Transverse colon (tissue), 3 donors: ENCODE measurements at regions not wholly inside any gene's neighbourhood (a gene's known extent, or its start where the extent isn't known, plus 50 kb on each side); places are given as distances from the start of the nearest gene placed in this dataset.

ENCODE experiments used
- CTCF ChIP-seq, 5 experiments: fragments of 200-600 bp in 3 of 5; fragments of 450-650 bp in 2 of 5; sonication (generic) in 3 of 5; IDR thresholded peaks; 1 replicate in 2 of 5; 2 replicates in 3 of 5; pipeline ENCODE4 v1.5.1; 2016 to 2017; ENCODE audit warnings: antibody characterized with exemption in 5 of 5, inconsistent platforms in 3 of 5, mild to moderate bottlenecking in 2 of 5, moderate library complexity in 1 of 5
- EP300 ChIP-seq: sonication (generic); formaldehyde crosslinking; IDR thresholded peaks from one replicate; pipeline ENCODE4 v1.6.1; 2017; ENCODE audit warnings: antibody characterized with exemption, low read depth
- POLR2A ChIP-seq: fragments of 450-650 bp; IDR thresholded peaks from one replicate; pipeline ENCODE4 v1.6.1; 2016; ENCODE audit warnings: antibody characterized with exemption, mild to moderate bottlenecking, moderate library complexity

- no peak for TF ChIP-seq CTCF (IDR thresholded peaks at IDR 0.05)
- no peak for TF ChIP-seq POLR2A
- TF ChIP-seq EP300, result no peak
Measured at GRCh38 chr11:122202161-122202950, 86.3 kb upstream of the BLID start.
